Activated CD8-positive, alpha-beta T cell treated with anti-CD3 and anti-CD28 coated beads for 36 hours (primary cell): ENCODE measurements at regions not wholly inside any gene's neighbourhood (a gene's known extent, or its start where the extent isn't known, plus 50 kb on each side); places are given as distances from the start of the nearest gene placed in this dataset.

Experiments
- ATAC-seq: fragments of 200-7000 bp; cut with Tn5 transposase; one replicate; pipeline ENCODE4 v1.10.0; 2021; ENCODE audit warnings: mild to moderate bottlenecking, moderate library complexity
- CTCF ChIA-PET: fragments of 350-600 bp; sonication (Branson Sonifier 250); formaldehyde crosslinking; loops from one replicate; lab custom pipeline; 2021; ENCODE audit warnings: antibody characterized with exemption; lab: Charles Lee
- POLR2A ChIA-PET: fragments of 350-600 bp; sonication (Branson Sonifier 250); formaldehyde crosslinking; loops from one replicate; lab custom pipeline; 2021; ENCODE audit warnings: antibody characterized with exemption; lab: Charles Lee
- DNase-seq: peaks from one replicate; pipeline ENCODE4 v3.0.0-alpha.2; 2020
- H3K27ac Mint-ChIP-seq: one replicate; pipeline ENCODE4 v1.8.0; 2021; ENCODE audit warnings: mild to moderate bottlenecking, mixed read lengths
- H3K27me3 Mint-ChIP-seq: one replicate; pipeline ENCODE4 v1.8.0; 2021; ENCODE audit warnings: mixed read lengths
- H3K36me3 Mint-ChIP-seq: one replicate; pipeline ENCODE4 v1.8.0; 2021; ENCODE audit warnings: low read depth, mixed read lengths
- H3K4me1 Mint-ChIP-seq: one replicate; pipeline ENCODE4 v1.8.0; 2021; ENCODE audit warnings: low read depth, mixed read lengths
- H3K4me3 Mint-ChIP-seq: one replicate; pipeline ENCODE4 v1.8.0; 2021; ENCODE audit warnings: mild to moderate bottlenecking, moderate library complexity, mixed read lengths
- H3K9me3 Mint-ChIP-seq: one replicate; pipeline ENCODE4 v1.8.0; 2021; ENCODE audit warnings: mixed read lengths
- CTCF ChIP-seq: fragments of 200-600 bp; IDR thresholded peaks from one replicate; pipeline ENCODE4 v1.8.0; 2022; ENCODE audit warnings: antibody characterized with exemption, mild to moderate bottlenecking
- intact Hi-C: fragments of 100-400 bp; cut with micrococcal nuclease; formaldehyde crosslinking; loops from one replicate; pipeline ENCODE4 v1.10.0; 2022

GRCh38 chr4:147068564-147068963 is 122.9 kb upstream of the TTC29 start:
- CTCF ChIA-PET, result interaction anchor here (1.0 to 1.5 kb wide), 2 partner anchors 29 to 31 kb away, joined by 3 to 4 read pairs; no protein-coding TSS in a partner anchor
- Mint-ChIP-seq H3K27me3 (peaks cover 21% of the 10 kb centered on the region), H3K9me3 (no peaks in the 10 kb centered on the region), H3K4me3 (no peak overlapping the region), H3K4me1 (no peaks in the 10 kb centered on the region), H3K36me3 (no peaks in the 10 kb centered on the region), H3K27ac (no peak overlapping the region)
- intact Hi-C loops, result no loop called here
- POLR2A ChIA-PET, result no interaction called here
- DNase-seq (no peak), ATAC-seq (no peak)
- TF ChIP-seq CTCF, result no peak

- Mint-ChIP-seq H3K27me3 (peaks cover 22% of the 10 kb centered on the region), H3K9me3 (no peaks in the 10 kb centered on the region), H3K27ac (no peak overlapping the region), H3K4me3 (no peak overlapping the region), H3K36me3 (no peaks in the 10 kb centered on the region), H3K4me1 (no peaks in the 10 kb centered on the region)
- ATAC-seq, result no peak
- no peak for DNase-seq
- no peak for TF ChIP-seq CTCF
- CTCF ChIA-PET, result no interaction called here
- POLR2A ChIA-PET, result no interaction called here
- intact Hi-C loops, result no loop called here
These were observed 125.6 kb upstream of the TTC29 start for GRCh38 chr4:147071209-147071740.

- no peak for TF ChIP-seq CTCF
- ATAC-seq, result no peak
- H3K27me3 Mint-ChIP-seq, result peaks cover 17% of the 10 kb centered on the region
- POLR2A ChIA-PET, result no interaction called here
- intact Hi-C loops, result no loop called here
- no peaks in the 10 kb centered on the region for H3K4me1 Mint-ChIP-seq
- no peak overlapping the region for H3K4me3 Mint-ChIP-seq
- H3K36me3 Mint-ChIP-seq, result no peaks in the 10 kb centered on the region
- CTCF ChIA-PET, result interaction anchor here (0.7 kb wide), 1 partner anchor 21 kb away, joined by 3 read pairs; no protein-coding TSS in a partner anchor
- no peaks in the 10 kb centered on the region for H3K9me3 Mint-ChIP-seq
- DNase-seq, result no peak
- H3K27ac Mint-ChIP-seq, result no peak overlapping the region
These were observed 130.5 kb upstream of the TTC29 start for GRCh38 chr4:147076179-147076578.

- DNase-seq (no peak), ATAC-seq (no peak)
- intact Hi-C loops, result no loop called here
- Mint-ChIP-seq H3K4me3 (no peak overlapping the region), H3K4me1 (no peaks in the 10 kb centered on the region), H3K9me3 (no peaks in the 10 kb centered on the region), H3K27me3 (peaks cover 16% of the 10 kb centered on the region), H3K36me3 (no peaks in the 10 kb centered on the region), H3K27ac (no peak overlapping the region)
- CTCF ChIA-PET, result interaction anchor here (0.8 kb wide), 1 partner anchor 21 kb away, joined by 4 read pairs; no protein-coding TSS in a partner anchor
- POLR2A ChIA-PET, result no interaction called here
- no peak for TF ChIP-seq CTCF
These were observed 131.1 kb upstream of the TTC29 start for GRCh38 chr4:147076728-147077127.

GRCh38 chr4:147078362-147078761 is 132.7 kb upstream of the TTC29 start:
- Mint-ChIP-seq H3K27me3 (peaks cover 10% of the 10 kb centered on the region), H3K9me3 (no peaks in the 10 kb centered on the region), H3K27ac (no peak overlapping the region), H3K36me3 (no peaks in the 10 kb centered on the region), H3K4me1 (no peaks in the 10 kb centered on the region), H3K4me3 (no peak overlapping the region)
- DNase-seq (no peak), ATAC-seq (no peak)
- ChIA-PET POLR2A (no interaction called here), CTCF (no interaction called here)
- intact Hi-C loops, result no loop called here
- TF ChIP-seq CTCF, result no peak
